Upper lobe of left lung (tissue), 4 donors: ENCODE measurements at regions not wholly inside any gene's neighbourhood (a gene's known extent, or its start where the extent isn't known, plus 50 kb on each side); places are given as distances from the start of the nearest gene placed in this dataset.

Source experiments
- EP300 ChIP-seq, 4 donors: sonication (generic); formaldehyde crosslinking; IDR thresholded peaks; one replicate each; pipeline ENCODE4 v1.5.1; 2017; ENCODE audit warnings: antibody characterized with exemption in 4 of 4, control low read depth in 2 of 4
- TF ChIP-seq, protein P1 (sequence below), 6 experiments: fragments of 450-650 bp in 4 of 6; fragments of 200-600 bp in 2 of 6; sonication (generic) in 2 of 6; IDR thresholded peaks; one replicate each; pipeline ENCODE4 v1.5.1; 2016 to 2019; ENCODE audit warnings: antibody characterized with exemption in 6 of 6

DNA sequence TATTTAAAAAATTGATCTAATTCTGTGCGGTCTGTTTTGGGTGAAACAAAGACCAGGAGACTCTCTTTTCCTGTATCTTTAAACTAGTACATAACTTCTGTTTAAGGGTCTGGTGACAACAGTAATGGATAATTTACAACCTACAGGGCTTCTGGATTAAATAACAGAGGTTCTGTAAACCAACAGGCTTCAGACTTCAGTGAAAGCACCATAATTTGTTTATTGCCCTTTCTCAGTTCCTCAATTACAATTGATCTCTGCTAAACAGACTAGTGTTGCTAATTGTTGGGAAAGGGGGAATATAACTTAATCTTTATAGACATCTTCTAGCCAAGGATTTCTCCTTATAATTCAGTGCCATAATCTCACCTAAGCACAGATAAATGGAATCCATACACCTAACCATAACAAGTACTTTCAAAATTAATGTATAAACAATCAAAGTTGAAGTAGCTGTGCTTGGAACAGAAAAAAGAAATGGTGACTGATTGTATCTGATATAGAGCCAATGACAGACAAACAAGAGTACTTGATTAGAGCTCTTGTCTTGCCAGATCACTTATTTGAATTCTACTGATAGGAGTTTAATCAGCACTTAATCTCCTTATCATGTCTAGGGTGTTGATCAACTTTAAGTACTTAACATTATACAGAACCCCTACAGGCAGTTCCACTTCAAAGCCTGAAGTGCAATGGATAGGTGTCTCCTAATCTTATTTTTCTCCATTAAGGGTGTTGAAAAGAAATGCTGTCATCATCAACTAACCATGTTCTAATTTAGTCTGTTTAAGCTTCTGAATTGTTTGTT lies 536.0 kb downstream of the NR2F1-AS1 start:
- no peak for TF ChIP-seq EP300 (IDR thresholded peaks at IDR 0.05)
- TF ChIP-seq, protein P1, sequence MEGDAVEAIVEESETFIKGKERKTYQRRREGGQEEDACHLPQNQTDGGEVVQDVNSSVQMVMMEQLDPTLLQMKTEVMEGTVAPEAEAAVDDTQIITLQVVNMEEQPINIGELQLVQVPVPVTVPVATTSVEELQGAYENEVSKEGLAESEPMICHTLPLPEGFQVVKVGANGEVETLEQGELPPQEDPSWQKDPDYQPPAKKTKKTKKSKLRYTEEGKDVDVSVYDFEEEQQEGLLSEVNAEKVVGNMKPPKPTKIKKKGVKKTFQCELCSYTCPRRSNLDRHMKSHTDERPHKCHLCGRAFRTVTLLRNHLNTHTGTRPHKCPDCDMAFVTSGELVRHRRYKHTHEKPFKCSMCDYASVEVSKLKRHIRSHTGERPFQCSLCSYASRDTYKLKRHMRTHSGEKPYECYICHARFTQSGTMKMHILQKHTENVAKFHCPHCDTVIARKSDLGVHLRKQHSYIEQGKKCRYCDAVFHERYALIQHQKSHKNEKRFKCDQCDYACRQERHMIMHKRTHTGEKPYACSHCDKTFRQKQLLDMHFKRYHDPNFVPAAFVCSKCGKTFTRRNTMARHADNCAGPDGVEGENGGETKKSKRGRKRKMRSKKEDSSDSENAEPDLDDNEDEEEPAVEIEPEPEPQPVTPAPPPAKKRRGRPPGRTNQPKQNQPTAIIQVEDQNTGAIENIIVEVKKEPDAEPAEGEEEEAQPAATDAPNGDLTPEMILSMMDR (IDR thresholded peaks at IDR 0.05), result no peak
